ENCODE measurements at regions not wholly inside any gene's neighbourhood (a gene's known extent, or its start where the extent isn't known, plus 50 kb on each side); places are given as distances from the start of the nearest gene placed in this dataset.

- TF ChIP-seq, protein P1, sequence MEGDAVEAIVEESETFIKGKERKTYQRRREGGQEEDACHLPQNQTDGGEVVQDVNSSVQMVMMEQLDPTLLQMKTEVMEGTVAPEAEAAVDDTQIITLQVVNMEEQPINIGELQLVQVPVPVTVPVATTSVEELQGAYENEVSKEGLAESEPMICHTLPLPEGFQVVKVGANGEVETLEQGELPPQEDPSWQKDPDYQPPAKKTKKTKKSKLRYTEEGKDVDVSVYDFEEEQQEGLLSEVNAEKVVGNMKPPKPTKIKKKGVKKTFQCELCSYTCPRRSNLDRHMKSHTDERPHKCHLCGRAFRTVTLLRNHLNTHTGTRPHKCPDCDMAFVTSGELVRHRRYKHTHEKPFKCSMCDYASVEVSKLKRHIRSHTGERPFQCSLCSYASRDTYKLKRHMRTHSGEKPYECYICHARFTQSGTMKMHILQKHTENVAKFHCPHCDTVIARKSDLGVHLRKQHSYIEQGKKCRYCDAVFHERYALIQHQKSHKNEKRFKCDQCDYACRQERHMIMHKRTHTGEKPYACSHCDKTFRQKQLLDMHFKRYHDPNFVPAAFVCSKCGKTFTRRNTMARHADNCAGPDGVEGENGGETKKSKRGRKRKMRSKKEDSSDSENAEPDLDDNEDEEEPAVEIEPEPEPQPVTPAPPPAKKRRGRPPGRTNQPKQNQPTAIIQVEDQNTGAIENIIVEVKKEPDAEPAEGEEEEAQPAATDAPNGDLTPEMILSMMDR (IDR thresholded peaks at IDR 0.05), result no peak
- TF ChIP-seq POLR2A (IDR thresholded peaks at IDR 0.05), result no peak
Observed at GRCh38 chr9:72465593-72465984, 55.8 kb upstream of the TMC1 start.

Data from transverse colon (tissue), 3 donors.